ENCODE measurements at regions not wholly inside any gene's neighbourhood (a gene's known extent, or its start where the extent isn't known, plus 50 kb on each side); places are given as distances from the start of the nearest gene placed in this dataset.

DNA sequence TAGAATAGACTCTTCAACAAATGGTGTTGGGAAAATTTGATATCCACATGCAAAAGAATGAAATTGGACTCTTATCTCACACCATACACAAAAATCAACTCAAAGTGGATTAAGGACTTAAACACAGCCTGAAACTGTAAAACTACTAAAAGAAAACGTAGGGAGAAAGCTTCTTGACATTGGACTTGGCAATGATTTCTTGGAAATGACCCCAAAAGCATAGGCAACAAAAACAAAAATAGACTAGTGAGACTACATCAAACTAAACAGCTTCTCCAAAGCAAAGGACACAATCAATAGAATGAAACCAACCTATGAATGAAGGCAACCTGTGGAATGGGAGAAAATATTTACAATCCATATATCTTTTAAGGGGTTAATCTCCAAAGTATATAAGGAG lies 94.7 kb upstream of the INTU start:
- ATAC-seq (ENCODE audit: low FRiP score), result no peak
- TF ChIP-seq, protein P1, sequence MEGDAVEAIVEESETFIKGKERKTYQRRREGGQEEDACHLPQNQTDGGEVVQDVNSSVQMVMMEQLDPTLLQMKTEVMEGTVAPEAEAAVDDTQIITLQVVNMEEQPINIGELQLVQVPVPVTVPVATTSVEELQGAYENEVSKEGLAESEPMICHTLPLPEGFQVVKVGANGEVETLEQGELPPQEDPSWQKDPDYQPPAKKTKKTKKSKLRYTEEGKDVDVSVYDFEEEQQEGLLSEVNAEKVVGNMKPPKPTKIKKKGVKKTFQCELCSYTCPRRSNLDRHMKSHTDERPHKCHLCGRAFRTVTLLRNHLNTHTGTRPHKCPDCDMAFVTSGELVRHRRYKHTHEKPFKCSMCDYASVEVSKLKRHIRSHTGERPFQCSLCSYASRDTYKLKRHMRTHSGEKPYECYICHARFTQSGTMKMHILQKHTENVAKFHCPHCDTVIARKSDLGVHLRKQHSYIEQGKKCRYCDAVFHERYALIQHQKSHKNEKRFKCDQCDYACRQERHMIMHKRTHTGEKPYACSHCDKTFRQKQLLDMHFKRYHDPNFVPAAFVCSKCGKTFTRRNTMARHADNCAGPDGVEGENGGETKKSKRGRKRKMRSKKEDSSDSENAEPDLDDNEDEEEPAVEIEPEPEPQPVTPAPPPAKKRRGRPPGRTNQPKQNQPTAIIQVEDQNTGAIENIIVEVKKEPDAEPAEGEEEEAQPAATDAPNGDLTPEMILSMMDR (IDR thresholded peaks at IDR 0.05), result no peak
- DNase-seq (ENCODE audit: low spot score), result no peak

DNA sequence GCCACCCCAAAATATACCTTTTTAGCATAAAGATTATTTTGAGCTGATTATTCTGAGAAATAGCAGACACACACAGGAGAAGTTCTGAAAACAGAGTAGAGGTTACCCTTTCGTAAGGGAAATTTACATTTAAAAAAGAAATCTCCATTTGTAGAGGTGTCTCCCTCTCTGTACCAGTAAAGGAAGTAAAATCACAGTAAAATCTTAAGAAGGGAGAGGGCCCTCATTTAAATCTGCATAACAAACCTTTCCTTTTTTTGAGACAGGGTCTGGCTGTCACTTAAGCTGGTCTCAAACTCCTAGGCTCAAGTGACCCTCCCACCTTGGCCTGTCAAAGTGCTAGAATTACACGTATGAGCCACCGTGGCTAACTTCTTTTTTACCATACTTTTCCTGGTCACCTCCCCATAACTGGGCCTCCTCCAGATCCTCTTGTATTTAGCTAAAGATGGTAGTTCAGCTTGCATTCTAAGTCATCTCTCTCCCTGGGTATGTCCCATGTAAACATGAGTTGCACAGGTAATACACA lies 92.2 kb upstream of the INTU start:
- ATAC-seq (ENCODE audit: low FRiP score) (no peak), DNase-seq (ENCODE audit: low spot score) (no peak)
- TF ChIP-seq, protein P1 (IDR thresholded peaks at IDR 0.05), result no peak

DNA sequence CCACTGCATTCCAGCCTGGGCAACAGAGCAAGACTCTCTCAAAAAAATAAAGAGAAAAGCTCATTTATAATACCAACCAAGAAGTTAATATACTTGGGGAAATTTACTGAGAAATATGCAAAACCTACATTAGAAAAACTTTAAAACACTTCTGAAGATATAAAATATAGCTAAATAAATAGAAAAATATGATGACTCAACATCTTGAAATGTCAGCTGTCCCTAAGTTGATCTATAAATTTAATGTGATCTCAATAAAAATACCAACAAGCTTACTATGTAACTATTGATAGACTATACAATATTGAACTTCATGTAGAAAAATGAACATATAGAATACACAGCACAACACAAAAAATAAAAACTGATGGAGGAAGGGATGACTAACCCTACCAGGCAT lies 87.5 kb upstream of the INTU start:
- TF ChIP-seq, protein P1 (IDR thresholded peaks at IDR 0.05), result no peak
- DNase-seq (ENCODE audit: low spot score) (no peak), ATAC-seq (ENCODE audit: low FRiP score) (no peak)

DNA sequence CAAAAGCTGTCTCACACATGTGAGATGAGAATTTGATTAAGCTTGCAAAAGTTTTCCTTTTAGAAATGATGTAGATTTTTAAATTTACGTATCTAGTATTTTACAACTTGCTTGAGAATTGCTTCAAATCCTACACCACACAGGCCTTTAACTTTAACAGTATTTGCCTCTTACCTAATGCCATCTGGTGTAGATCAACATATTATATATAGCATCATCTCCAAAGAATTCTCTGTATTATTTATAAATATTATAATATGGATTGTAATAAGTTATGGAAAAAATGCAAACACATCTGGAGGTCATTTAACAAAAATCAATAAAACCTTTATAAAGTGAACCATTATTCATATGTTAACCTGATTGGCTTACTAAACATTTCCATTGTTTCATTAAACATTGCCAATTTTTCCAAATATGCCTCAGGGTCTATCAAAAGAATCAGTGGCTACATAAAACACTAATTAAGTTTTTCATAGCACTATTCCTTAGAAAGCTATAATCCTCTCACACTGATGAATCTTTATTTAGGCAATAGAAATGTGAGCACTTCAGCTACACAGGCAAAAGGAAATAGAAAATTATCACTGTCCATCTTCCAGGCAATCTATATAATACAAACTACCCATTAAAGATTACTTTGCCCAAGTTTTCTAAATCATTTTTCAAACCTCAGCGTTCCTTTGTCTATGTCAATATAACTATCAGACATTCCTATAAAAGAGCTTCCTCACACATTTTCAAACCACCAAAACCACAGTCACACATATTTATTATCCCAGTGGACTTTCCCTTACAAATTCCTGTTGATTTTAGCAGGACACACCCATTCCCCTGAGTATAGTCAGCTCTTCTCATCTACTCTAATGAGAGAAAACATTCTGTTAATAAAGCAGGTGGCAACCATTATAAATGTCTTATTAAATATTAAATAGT lies 83.5 kb upstream of the INTU start:
- DNase-seq (ENCODE audit: low spot score), result no peak
- no peak for ATAC-seq (ENCODE audit: low FRiP score)
- TF ChIP-seq, protein P1 (IDR thresholded peaks at IDR 0.05), result no peak

DNA sequence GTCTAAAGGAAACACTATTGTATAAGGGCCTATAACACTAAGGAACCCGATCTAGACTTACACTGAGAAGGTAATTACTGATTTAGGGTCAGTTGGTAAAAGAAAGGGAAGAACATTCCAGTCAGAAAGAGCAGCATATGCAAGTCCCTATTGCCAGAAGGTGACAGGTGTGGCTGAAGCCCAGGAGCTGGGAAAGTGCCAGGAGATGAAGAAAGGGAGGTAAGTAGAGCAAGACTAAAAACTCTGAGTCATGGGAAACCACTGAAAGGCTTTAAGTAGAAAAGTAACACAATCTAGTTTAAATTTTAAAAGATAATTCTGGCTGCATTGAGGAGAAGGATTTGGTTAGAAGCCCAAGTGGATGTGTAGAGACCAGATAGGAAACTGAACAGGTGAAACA lies 77.7 kb upstream of the INTU start:
- TF ChIP-seq, protein P1 (IDR thresholded peaks at IDR 0.05), result no peak
- no peak for ATAC-seq (ENCODE audit: low FRiP score)

DNA sequence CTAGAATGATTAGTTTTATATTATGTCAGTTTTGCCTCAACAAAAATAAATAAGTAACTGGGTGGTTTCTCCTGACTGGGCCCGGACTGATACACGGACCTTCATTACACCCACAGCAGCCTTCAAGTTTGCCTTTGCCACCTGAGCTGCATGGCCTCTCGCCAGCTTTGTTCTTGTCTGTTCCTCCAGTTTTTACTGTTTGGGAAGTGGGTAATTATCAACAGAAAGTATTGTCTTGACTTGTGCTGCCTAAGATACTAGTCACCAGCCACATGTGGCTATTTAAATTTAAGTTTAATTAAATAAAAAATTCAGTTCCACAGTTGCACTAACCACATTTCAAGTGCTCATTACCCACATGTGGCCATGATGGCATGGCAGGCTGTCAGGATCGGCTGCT lies 74.7 kb upstream of the INTU start:
- TF ChIP-seq, protein P1 (IDR thresholded peaks at IDR 0.05), result no peak
- ATAC-seq (ENCODE audit: low FRiP score) (no peak), DNase-seq (ENCODE audit: low spot score) (no peak)

More for the DNA sequence above, 77.7 kb upstream of the INTU start:
- DNase-seq (ENCODE audit: low spot score), result no peak

All from omental fat pad (tissue), 3 donors.